WTC11 (cell line): ENCODE measurements at regions not wholly inside any gene's neighbourhood (a gene's known extent, or its start where the extent isn't known, plus 50 kb on each side); places are given as distances from the start of the nearest gene placed in this dataset.

Experiments
- AFF4 ChIP-seq: sonication (generic); formaldehyde crosslinking; IDR thresholded peaks from 2 replicates; pipeline ENCODE4 v1.8.1; 2023; ENCODE audit warnings: mild to moderate bottlenecking, missing genetic modification reagents, borderline replicate concordance
- FOXJ3 ChIP-seq: sonication (generic); formaldehyde crosslinking; IDR thresholded peaks from 2 replicates; pipeline ENCODE4 v1.9.0; 2021; ENCODE audit warnings: missing genetic modification reagents, mild to moderate bottlenecking, borderline replicate concordance
- FOXP1 ChIP-seq: sonication (generic); formaldehyde crosslinking; IDR thresholded peaks from 2 replicates; pipeline ENCODE4 v1.8.0; 2022; ENCODE audit warnings: missing genetic modification reagents, mild to moderate bottlenecking, moderate library complexity, borderline replicate concordance
- MXD4 ChIP-seq: fragments of 250-450 bp; sonication (Bioruptor Pico); IDR thresholded peaks from 2 replicates; pipeline ENCODE4 v1.8.0; 2021; ENCODE audit warnings: mild to moderate bottlenecking, moderate library complexity, borderline replicate concordance
- NFYB ChIP-seq: sonication (generic); formaldehyde crosslinking; conservative IDR thresholded peaks from 2 replicates; pipeline ENCODE4 v1.8.0; 2022; ENCODE audit warnings: low read depth, missing genetic modification reagents
- ZNF121 ChIP-seq: sonication (generic); formaldehyde crosslinking; IDR thresholded peaks from 2 replicates; pipeline ENCODE4 v1.8.0; 2023; ENCODE audit warnings: missing genetic modification reagents
- ZNF263 ChIP-seq: sonication (generic); formaldehyde crosslinking; IDR thresholded peaks from 2 replicates; pipeline ENCODE4 v1.8.1; 2022; ENCODE audit warnings: low read depth, mild to moderate bottlenecking, moderate library complexity, missing genetic modification reagents
- TF ChIP-seq, protein P1 (sequence below): fragments of 200-600 bp; IDR thresholded peaks from 2 replicates; pipeline ENCODE4 v1.8.0; 2022; ENCODE audit warnings: antibody characterized with exemption
- TF ChIP-seq, protein P2 (sequence below): sonication (generic); formaldehyde crosslinking; IDR thresholded peaks from 2 replicates; pipeline ENCODE4 v1.8.0; 2022; ENCODE audit warnings: mild to moderate bottlenecking, missing genetic modification reagents

GRCh38 chr12:98149691-98150210 is 365.6 kb upstream of the TMPO start:
- TF ChIP-seq, protein P1, sequence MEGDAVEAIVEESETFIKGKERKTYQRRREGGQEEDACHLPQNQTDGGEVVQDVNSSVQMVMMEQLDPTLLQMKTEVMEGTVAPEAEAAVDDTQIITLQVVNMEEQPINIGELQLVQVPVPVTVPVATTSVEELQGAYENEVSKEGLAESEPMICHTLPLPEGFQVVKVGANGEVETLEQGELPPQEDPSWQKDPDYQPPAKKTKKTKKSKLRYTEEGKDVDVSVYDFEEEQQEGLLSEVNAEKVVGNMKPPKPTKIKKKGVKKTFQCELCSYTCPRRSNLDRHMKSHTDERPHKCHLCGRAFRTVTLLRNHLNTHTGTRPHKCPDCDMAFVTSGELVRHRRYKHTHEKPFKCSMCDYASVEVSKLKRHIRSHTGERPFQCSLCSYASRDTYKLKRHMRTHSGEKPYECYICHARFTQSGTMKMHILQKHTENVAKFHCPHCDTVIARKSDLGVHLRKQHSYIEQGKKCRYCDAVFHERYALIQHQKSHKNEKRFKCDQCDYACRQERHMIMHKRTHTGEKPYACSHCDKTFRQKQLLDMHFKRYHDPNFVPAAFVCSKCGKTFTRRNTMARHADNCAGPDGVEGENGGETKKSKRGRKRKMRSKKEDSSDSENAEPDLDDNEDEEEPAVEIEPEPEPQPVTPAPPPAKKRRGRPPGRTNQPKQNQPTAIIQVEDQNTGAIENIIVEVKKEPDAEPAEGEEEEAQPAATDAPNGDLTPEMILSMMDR, result no peak
- TF ChIP-seq FOXJ3 (CRISPR knock-in tag) (no peak), AFF4 (CRISPR knock-in tag) (no peak), FOXP1 (no peak), MXD4 (CRISPR knock-in tag) (no peak), ZNF121 (CRISPR knock-in tag) (no peak), NFYB (CRISPR knock-in tag) (no peak), ZNF263 (CRISPR knock-in tag) (no peak)
- TF ChIP-seq, protein P2, sequence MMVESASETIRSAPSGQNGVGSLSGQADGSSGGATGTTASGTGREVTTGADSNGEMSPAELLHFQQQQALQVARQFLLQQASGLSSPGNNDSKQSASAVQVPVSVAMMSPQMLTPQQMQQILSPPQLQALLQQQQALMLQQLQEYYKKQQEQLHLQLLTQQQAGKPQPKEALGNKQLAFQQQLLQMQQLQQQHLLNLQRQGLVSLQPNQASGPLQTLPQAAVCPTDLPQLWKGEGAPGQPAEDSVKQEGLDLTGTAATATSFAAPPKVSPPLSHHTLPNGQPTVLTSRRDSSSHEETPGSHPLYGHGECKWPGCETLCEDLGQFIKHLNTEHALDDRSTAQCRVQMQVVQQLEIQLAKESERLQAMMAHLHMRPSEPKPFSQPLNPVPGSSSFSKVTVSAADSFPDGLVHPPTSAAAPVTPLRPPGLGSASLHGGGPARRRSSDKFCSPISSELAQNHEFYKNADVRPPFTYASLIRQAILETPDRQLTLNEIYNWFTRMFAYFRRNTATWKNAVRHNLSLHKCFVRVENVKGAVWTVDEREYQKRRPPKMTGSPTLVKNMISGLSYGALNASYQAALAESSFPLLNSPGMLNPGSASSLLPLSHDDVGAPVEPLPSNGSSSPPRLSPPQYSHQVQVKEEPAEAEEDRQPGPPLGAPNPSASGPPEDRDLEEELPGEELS (CRISPR knock-in tag), result no peak
